ENCODE measurements at regions not wholly inside any gene's neighbourhood (a gene's known extent, or its start where the extent isn't known, plus 50 kb on each side); places are given as distances from the start of the nearest gene placed in this dataset.

- Histone ChIP-seq H3K27ac (ENCODE audit: low read length) (no peak overlapping the region), H3K4me3 (ENCODE audit: low read length) (no peak overlapping the region)
Observed at GRCh38 chr15:39431376-39431775, 149.5 kb upstream of the THBS1 start.

GRCh38 chr15:39432026-39432425 is 148.9 kb upstream of the THBS1 start:
- Histone ChIP-seq H3K9ac (ENCODE audit: low read length) (no peak overlapping the region), H3K27ac (ENCODE audit: low read length) (no peak overlapping the region), H3K9me3 (ENCODE audit: low read length) (no peaks in the 10 kb centered on the region), H3K79me2 (replicated peaks; ENCODE audit: insufficient read depth, low read length) (no peaks in the 10 kb centered on the region), H3K4me3 (ENCODE audit: low read length) (no peak overlapping the region), H3K4me2 (ENCODE audit: low read length) (no peak overlapping the region), H3K27me3 (ENCODE audit: insufficient read depth, low read depth, low read length) (no peaks in the 10 kb centered on the region), H3F3A (ENCODE audit: insufficient read depth, low read length, poor library complexity, severe bottlenecking) (no peaks in the 10 kb centered on the region), H2AFZ (ENCODE audit: low read depth, low read length) (no peak overlapping the region), H4K20me1 (ENCODE audit: insufficient read depth) (no peaks in the 10 kb centered on the region), H3K36me3 (ENCODE audit: insufficient read depth, low read length) (no peaks in the 10 kb centered on the region), H3K9me2 (ENCODE audit: insufficient read depth, low read length) (no peaks in the 10 kb centered on the region)
- TF ChIP-seq TAF1 (IDR thresholded peaks at IDR 0.05; ENCODE audit: low read depth) (no peak), EZH2 (IDR thresholded peaks at IDR 0.05; ENCODE audit: borderline replicate concordance, insufficient read depth, low read length, poor library complexity, severe bottlenecking) (no peak), EP300 (conservative IDR thresholded peaks at IDR 0.05; ENCODE audit: poor library complexity, severe bottlenecking) (no peak), SMC3 (conservative IDR thresholded peaks at IDR 0.05; ENCODE audit: poor library complexity) (no peak), REST (IDR thresholded peaks at IDR 0.05; ENCODE audit: borderline replicate concordance) (no peak), MXI1 (conservative IDR thresholded peaks at IDR 0.05; ENCODE audit: poor library complexity, severe bottlenecking) (no peak)

More at GRCh38 chr15:39431376-39431775, 149.5 kb upstream of the THBS1 start:
- Histone ChIP-seq H3F3A (ENCODE audit: insufficient read depth, low read length, poor library complexity, severe bottlenecking) (no peaks in the 10 kb centered on the region), H3K36me3 (ENCODE audit: insufficient read depth, low read length) (no peaks in the 10 kb centered on the region), H4K20me1 (ENCODE audit: insufficient read depth) (no peaks in the 10 kb centered on the region), H3K27me3 (ENCODE audit: insufficient read depth, low read depth, low read length) (no peaks in the 10 kb centered on the region), H2AFZ (ENCODE audit: low read depth, low read length) (no peak overlapping the region), H3K79me2 (replicated peaks; ENCODE audit: insufficient read depth, low read length) (no peaks in the 10 kb centered on the region), H3K9ac (ENCODE audit: low read length) (no peak overlapping the region), H3K9me3 (ENCODE audit: low read length) (no peaks in the 10 kb centered on the region), H3K4me2 (ENCODE audit: low read length) (no peak overlapping the region), H3K9me2 (ENCODE audit: insufficient read depth, low read length) (no peaks in the 10 kb centered on the region)
- TF ChIP-seq RAD21 (conservative IDR thresholded peaks at IDR 0.05) (no peak), CTCF (IDR thresholded peaks at IDR 0.05; ENCODE audit: poor library complexity, severe bottlenecking) (no peak), EP300 (conservative IDR thresholded peaks at IDR 0.05; ENCODE audit: poor library complexity, severe bottlenecking) (no peak), REST (IDR thresholded peaks at IDR 0.05; ENCODE audit: borderline replicate concordance) (no peak), SMC3 (conservative IDR thresholded peaks at IDR 0.05; ENCODE audit: poor library complexity) (no peak), MXI1 (conservative IDR thresholded peaks at IDR 0.05; ENCODE audit: poor library complexity, severe bottlenecking) (no peak), EZH2 (IDR thresholded peaks at IDR 0.05; ENCODE audit: borderline replicate concordance, insufficient read depth, low read length, poor library complexity, severe bottlenecking) (no peak), TAF1 (IDR thresholded peaks at IDR 0.05; ENCODE audit: low read depth) (no peak), POLR2AphosphoS5 (IDR thresholded peaks at IDR 0.05) (no peak)
